ENCODE measurements at regions not wholly inside any gene's neighbourhood (a gene's known extent, or its start where the extent isn't known, plus 50 kb on each side); places are given as distances from the start of the nearest gene placed in this dataset.

GRCh38 chr9:87119328-87119881 is 172.1 kb upstream of the GAS1 start:
- no peak for DNase-seq (ENCODE audit: extremely low spot score)
- POLR2A ChIA-PET: no interaction called here
- CTCF ChIA-PET: no interaction called here
- no peak for TF ChIP-seq LEF1 (IDR thresholded peaks at IDR 0.05; ENCODE audit: borderline replicate concordance)
- no peak for TF ChIP-seq FOXK2 (IDR thresholded peaks at IDR 0.05)

- TF ChIP-seq ARNT (IDR thresholded peaks at IDR 0.05): no peak
- no peak for TF ChIP-seq FOXA1 (IDR thresholded peaks at IDR 0.05)
- TF ChIP-seq L3MBTL2 (conservative IDR thresholded peaks at IDR 0.05): no peak
- no peak for TF ChIP-seq CTBP1 (IDR thresholded peaks at IDR 0.05; ENCODE audit: borderline replicate concordance)
- TF ChIP-seq ZNF384 (IDR thresholded peaks at IDR 0.05): no peak
- no peak for TF ChIP-seq LEF1 (IDR thresholded peaks at IDR 0.05; ENCODE audit: borderline replicate concordance)
- no peak for TF ChIP-seq SP1 (IDR thresholded peaks at IDR 0.05)
- no peak for TF ChIP-seq FOXM1 (IDR thresholded peaks at IDR 0.05; ENCODE audit: borderline replicate concordance)
- no peak for TF ChIP-seq ELF4 (IDR thresholded peaks at IDR 0.05)
- no peak for TF ChIP-seq TARDBP (IDR thresholded peaks at IDR 0.05)
- TF ChIP-seq SUZ12 (IDR thresholded peaks at IDR 0.05): no peak
- ChIA-PET CTCF (no interaction called here), POLR2A (no interaction called here)
- DNase-seq (ENCODE audit: extremely low spot score): no peak
Observed at GRCh38 chr9:87120610-87121009, 173.3 kb upstream of the GAS1 start.

- TF ChIP-seq LEF1 (IDR thresholded peaks at IDR 0.05; ENCODE audit: borderline replicate concordance) (no peak), HDGF (IDR thresholded peaks at IDR 0.05; ENCODE audit: borderline replicate concordance) (no peak), ZNF384 (IDR thresholded peaks at IDR 0.05) (no peak)
- ChIA-PET CTCF (no interaction called here), POLR2A (no interaction called here)
- no peak for DNase-seq (ENCODE audit: extremely low spot score)
Observed at GRCh38 chr9:87122947-87123685, 175.8 kb upstream of the GAS1 start.

GRCh38 chr9:87123830-87124229 is 176.5 kb upstream of the GAS1 start:
- CTCF ChIA-PET: interaction anchor here (0.6 kb wide), 1 partner anchor 27 kb away, joined by 5 read pairs; no protein-coding TSS in a partner anchor
- TF ChIP-seq ELF4 (IDR thresholded peaks at IDR 0.05) (no peak), HDGF (IDR thresholded peaks at IDR 0.05; ENCODE audit: borderline replicate concordance) (no peak), TARDBP (IDR thresholded peaks at IDR 0.05) (no peak), BHLHE40 (IDR thresholded peaks at IDR 0.05; ENCODE audit: borderline replicate concordance) (no peak), FOXK2 (IDR thresholded peaks at IDR 0.05) (no peak), LEF1 (IDR thresholded peaks at IDR 0.05; ENCODE audit: borderline replicate concordance) (no peak), NFRKB (IDR thresholded peaks at IDR 0.05) (no peak), SP1 (IDR thresholded peaks at IDR 0.05) (no peak), SUZ12 (IDR thresholded peaks at IDR 0.05) (no peak), PKNOX1 (IDR thresholded peaks at IDR 0.05) (no peak), CTBP1 (IDR thresholded peaks at IDR 0.05; ENCODE audit: borderline replicate concordance) (no peak)
- POLR2A ChIA-PET: no interaction called here
- no peak for DNase-seq (ENCODE audit: extremely low spot score)

GRCh38 chr9:87125819-87126218 is 178.5 kb upstream of the GAS1 start:
- no peak for DNase-seq (ENCODE audit: extremely low spot score)
- CTCF ChIA-PET: interaction anchor here (0.6 kb wide), 1 partner anchor 176 kb away, joined by 4 read pairs; no protein-coding TSS in a partner anchor
- no peak for TF ChIP-seq HDGF (IDR thresholded peaks at IDR 0.05; ENCODE audit: borderline replicate concordance)
- TF ChIP-seq PKNOX1 (IDR thresholded peaks at IDR 0.05): no peak
- no peak for TF ChIP-seq BHLHE40 (IDR thresholded peaks at IDR 0.05; ENCODE audit: borderline replicate concordance)
- no peak for TF ChIP-seq ZNF384 (IDR thresholded peaks at IDR 0.05)
- TF ChIP-seq TARDBP (IDR thresholded peaks at IDR 0.05): no peak
- TF ChIP-seq ARNT (IDR thresholded peaks at IDR 0.05): no peak
- POLR2A ChIA-PET: no interaction called here

- CTCF ChIA-PET: no interaction called here
- no peak for TF ChIP-seq ARNT (IDR thresholded peaks at IDR 0.05)
- no peak for TF ChIP-seq FOXK2 (IDR thresholded peaks at IDR 0.05)
- TF ChIP-seq FOXA1 (IDR thresholded peaks at IDR 0.05): no peak
- no peak for TF ChIP-seq ELF4 (IDR thresholded peaks at IDR 0.05)
- no peak for TF ChIP-seq SUZ12 (IDR thresholded peaks at IDR 0.05)
- no peak for TF ChIP-seq HDGF (IDR thresholded peaks at IDR 0.05; ENCODE audit: borderline replicate concordance)
- TF ChIP-seq BHLHE40 (IDR thresholded peaks at IDR 0.05; ENCODE audit: borderline replicate concordance): no peak
- no peak for TF ChIP-seq CTBP1 (IDR thresholded peaks at IDR 0.05; ENCODE audit: borderline replicate concordance)
- no peak for TF ChIP-seq L3MBTL2 (conservative IDR thresholded peaks at IDR 0.05)
- TF ChIP-seq FOXM1 (IDR thresholded peaks at IDR 0.05; ENCODE audit: borderline replicate concordance): no peak
- no peak for DNase-seq (ENCODE audit: extremely low spot score)
- POLR2A ChIA-PET: no interaction called here
Observed at GRCh38 chr9:87127543-87127942, 180.2 kb upstream of the GAS1 start.

GRCh38 chr9:87127978-87128614 is 180.8 kb upstream of the GAS1 start:
- POLR2A ChIA-PET: no interaction called here

More at GRCh38 chr9:87127978-87128614, 180.8 kb upstream of the GAS1 start:
- TF ChIP-seq PKNOX1 (IDR thresholded peaks at IDR 0.05) (peak; percentile 45; the same call in 1 of the 2 replicates), NFRKB (IDR thresholded peaks at IDR 0.05) (no peak)
- DNase-seq (ENCODE audit: extremely low spot score): no peak
- CTCF ChIA-PET: no interaction called here
